HG03103 (cell line): ENCODE measurements at regions not wholly inside any gene's neighbourhood (a gene's known extent, or its start where the extent isn't known, plus 50 kb on each side); places are given as distances from the start of the nearest gene placed in this dataset.
A peak's percentile ranks its signal among the peaks of the same experiment; 100 is the strongest.

ENCODE experiments used
- ATAC-seq: cut with Tn5 transposase; IDR thresholded peaks from one replicate; pipeline ENCODE4 v1.9.1; 2021; ENCODE audit warnings: low read depth; ENCODE audit not compliant: unreplicated experiment

DNA sequence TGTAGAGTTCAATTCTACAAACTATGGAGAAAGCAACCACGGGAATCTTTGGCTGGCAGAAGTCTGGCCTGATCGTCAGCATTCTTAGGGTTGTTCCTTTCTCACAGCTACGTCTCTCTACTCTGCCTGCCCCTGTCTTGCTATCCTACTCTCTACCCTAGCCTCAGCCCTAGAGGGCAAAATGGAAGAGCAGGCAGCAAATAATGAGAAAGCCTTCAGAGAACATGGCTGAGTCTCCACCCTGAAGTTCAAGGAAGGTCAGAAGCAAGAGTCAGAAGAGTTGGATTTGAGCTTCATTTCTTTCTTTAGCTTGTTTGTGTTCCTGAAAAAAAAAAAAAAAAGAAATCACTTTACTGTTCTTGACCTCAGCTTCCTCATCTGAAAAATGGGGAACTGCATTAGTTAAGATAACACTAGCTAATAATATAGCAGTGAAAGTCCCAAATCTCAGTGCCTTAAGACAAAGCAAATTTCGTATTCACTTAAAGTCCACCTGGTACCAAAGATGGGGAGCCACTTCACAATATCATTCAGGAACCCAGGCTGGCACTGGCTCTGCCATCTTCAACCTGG lies 50.2 kb upstream of the CCND2 start:
- no peak for ATAC-seq

DNA sequence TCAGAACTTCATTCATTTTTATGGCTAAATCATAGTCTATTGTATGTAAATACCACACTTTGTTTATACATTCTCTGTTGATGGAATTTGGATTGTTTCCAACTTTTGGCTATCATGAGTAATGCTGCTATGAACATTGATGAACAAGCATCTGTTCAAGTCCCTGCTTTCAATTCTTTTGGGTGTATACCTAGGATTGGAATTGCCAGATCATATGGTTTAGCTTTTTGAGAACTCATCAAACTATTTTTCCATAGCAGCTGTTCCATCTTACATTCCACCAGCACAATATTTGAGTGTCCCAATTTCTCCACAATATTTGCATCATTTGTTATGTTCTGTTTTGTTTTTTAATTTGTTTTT lies 52.3 kb upstream of the CCND2 start:
- ATAC-seq = no peak

DNA sequence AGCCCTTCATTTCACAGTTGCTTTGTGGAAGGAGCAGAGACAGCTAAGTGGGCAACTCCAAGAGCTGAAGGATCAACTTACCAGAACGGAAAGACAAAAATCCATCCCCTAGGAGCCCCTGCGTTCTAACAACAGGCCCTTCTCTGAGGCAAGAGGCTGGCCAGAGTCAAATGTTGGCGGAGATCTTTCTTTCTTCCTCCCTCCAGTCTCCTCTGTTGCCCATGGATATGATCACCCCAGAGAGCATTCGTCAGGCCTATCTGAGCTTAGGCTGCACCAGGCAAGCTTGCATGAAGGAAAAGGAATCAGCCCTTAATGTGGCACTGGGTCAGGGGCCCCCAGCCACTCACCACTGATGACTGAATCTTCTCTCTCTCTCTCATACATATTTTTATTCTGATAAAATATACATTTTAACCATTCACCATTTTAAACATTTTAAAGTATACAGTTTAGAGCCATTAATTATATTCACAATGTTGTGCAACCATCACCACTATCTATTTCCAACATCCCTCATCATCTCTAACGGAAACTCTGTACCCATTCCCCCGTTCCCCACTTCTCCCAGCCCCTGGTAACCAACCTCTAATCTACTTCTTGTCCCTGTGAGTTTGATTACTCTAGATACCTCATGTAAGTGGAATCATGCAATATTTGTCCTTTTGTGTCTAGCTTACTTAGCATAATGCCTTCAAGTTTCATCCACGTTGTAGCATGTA lies 52.9 kb upstream of the CCND2 start:
- ATAC-seq = no peak

DNA sequence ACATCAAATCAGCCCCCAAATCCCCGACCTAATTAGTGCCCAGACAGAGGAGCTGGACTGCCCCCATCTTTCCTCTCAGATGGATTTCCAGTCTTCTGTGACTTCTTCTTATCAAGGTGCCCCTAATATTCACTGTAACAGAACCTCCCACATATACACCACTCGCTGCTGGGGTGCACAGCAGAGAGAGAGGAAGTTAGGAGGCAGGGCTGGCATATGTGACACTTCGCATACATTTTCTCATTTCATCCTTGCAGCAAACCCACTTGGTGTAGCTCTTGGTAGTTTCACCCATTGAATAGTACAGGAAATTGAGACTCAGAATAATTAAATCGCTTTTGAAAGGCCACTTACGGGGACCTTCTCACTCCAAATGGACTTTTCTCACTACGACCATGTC lies 56.5 kb upstream of the CCND2 start:
- ATAC-seq = no peak

DNA sequence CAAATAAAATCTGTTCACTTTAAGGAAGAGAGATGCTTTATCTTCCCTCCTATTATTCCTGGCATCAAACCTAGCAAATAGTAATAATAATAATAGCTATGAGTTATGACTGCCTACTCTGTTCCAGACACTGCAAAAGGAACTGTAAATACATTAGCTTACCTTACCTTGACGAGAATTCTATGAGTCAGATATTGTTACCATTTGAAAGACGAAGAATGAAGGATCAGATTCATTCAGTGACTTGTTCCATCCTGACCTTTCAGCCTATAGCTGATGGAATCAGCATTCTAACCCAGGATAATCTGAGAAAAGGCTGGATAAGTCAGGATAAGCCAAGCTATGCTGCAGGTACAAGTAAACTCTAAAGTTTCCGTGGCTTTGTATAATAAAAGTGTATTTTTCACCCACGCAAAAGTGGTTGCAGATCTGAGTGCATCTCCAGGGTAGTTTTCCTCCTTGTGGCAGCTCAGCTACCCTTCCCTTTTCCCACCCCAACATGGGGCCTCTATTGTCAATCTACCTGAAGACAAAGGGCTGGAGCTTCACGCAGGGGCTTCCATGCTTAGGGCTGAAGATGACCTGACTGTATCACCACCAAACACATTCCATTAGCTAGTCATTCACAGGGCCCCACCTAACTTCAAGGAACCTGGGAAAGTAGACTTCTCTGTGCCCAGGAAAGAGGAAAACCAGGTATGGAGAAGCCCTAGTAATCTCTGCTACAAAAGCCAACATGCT lies 57.2 kb upstream of the CCND2 start:
- no peak for ATAC-seq

DNA sequence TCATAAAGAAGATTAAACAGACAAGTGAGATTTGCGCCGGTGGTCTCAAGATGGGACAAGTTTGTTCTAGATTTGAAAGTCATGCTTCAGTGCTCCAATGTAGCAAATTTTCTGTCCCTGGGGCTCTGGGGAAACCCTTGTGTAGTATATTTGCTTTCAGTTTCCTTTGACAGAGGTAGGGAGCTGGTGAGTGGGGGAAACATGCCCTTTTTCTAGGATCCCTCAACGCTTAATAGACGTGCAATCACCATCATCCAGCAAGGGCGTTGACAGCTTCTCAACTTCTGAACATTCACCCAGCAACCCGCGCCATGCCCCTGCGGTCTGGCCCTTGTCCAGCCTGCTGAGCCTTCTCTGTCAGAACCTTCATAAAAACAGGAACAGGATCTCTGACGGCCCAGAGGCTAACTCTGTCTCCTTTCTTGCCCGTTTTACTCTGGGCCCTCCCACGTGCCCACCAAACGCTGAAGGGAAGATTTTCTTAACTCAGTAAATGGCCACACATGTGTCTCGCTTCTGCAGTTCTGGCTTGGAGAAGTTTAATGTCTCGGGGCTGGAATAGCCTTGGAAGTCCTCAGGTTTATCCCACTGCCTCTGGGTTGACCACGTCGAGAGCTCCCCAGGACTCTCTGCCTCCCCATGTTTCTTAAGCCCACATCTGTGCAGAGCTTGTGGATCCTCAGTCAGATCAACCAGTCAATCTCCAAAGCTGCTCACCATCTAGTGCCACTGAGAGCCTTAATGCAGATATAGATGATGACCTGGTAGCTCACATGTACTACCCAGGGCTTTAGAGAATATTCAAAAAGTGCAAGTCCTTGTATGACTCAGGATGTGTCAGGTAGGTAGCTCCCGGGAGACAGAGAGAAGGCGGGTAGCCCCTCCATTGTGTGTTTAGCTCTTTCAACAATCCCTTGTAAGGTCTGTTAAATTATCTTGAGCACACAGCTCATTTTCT lies 58.1 kb upstream of the CCND2 start:
- peak; percentile 55 for ATAC-seq

DNA sequence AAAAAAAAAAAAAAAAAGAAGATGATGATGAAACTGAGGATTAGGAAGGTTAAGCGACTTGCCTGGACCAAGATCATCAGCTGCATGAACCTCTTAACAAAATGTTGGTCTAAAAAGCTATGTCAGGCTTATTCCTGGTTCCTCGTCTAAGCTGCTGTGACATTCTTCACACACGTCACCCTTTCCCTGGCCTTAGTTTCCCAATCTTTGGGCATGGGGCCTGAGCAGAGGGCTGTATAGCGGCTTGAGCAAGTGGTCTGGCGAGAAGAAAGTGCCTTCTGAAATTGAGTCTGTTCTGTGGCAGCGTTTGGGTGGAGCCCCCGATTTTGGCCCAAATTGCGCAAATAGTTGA lies 58.7 kb upstream of the CCND2 start:
- ATAC-seq = no peak

DNA sequence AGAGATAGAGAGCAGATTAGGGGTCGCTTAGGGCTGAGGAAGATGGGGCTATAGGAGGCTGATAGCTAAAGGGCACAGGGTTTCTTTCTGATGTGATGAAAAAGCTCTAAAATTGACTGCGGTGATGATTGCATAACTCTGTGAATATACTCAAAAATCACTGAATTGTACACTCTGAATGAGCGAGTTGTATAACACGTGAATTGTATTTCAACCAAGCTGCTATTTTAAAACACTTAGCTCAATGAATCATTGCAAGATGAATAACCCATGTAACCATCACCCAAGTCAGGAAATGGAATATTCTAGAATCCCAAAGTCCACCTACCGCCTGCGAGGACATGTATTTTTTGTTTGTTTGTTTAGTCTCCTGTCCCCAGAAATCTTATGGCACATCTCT lies 60.1 kb upstream of the CCND2 start:
- no peak for ATAC-seq

DNA sequence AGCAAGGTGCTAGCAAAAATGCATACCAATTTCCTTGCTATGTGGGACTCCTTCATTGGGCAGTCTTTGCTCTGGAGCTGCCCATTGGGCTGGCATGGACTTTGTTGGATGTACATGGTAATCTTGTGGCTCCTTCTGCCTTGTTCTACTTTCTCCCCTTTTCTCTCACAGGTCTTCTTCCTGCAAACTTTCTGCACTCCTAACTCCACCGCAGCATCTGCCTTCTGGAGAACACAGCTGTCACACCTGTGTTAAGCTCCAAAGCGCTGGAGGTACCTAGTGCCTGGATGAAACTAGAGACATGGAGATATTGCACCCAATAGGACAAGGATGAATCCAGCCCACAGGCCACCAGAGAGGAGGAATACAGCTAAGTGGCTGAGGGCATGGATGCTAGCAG lies 60.7 kb upstream of the CCND2 start:
- no peak for ATAC-seq

DNA sequence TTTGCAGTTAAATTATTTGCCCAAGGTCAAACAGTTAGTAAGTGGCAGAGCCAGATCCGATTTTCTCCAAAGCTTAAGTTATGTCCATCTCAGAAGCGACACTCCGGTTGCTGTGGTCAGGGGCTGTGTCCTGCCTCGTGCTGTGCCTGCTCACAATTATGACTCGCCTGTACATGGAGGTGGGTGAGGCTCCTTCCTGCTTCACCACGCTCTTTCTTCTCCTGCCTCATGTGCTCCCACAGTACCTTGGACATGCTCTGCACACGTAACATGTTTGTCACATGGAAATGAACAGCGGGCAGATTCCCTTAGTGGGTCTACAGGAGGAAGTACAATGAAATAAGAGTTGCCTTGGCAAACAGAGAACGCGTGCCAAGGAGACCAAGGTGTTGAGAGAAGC lies 62.2 kb upstream of the CCND2 start:
- no peak for ATAC-seq

DNA sequence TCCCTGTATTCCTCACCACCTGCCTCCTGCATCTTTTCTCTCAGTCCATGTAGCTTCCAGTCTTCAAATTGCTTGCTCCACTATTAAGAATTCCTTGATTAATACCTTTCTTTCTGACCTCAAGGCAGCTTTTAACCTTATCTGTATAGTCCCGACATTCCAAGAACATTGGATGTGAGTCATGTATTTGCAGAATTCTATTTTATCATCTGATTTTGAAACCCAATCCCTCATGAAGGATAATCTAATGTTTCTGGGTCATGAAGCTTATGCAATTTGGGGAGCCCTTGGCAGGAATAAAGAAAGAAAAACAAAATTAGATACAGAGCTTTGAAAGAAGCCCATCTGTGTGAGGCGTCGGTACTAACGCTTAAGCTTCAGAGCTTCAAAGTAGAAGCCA lies 63.4 kb upstream of the CCND2 start:
- no peak for ATAC-seq

DNA sequence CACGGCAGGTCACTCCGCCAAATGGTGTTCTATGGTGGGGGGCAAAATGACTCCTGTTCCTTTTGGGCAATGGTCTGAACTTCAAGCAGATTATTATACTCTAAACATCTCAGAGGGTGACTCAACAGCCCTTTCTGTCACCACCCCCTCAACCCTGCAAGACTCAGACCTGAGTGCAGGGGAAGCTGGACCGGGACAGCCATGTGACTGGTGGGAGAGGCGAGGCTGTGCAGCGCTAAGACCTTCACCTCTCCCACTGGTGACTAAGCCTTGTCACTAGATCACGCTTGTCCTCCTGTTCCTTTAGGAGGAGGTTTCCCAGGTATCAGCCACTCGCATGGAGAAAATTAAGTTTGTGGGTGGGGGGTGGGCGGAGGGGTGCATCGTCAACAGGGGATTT lies 67.1 kb upstream of the CCND2 start:
- ATAC-seq = no peak

DNA sequence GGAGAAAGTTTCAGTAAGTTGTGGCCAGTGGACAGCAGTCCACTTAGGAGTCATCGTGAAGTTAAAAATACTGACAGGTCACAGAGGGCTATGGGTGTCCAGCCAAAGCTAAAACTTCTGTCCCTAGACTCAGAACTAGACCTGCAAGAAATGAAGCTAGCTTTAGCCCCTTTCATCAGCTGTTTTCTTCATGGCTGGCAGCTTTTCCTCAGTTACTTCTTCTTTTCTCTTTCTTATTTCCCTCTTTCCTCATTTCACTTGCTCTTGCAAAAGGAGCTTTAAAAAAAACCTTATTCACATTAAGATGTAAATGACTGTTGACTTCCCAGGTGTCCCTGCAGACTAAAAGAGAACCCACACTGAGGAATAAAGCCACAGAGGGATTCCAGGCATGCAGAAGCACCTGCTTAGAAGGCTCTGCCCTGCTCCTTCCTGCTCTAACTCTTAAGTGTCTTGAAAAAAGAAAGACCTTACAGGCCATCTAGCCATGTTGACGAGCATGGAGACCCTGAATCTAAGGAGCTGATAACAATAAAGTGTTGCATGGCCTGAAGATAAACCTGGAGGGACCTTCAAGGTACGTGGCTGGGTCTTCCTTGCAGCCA lies 69.7 kb upstream of the CCND2 start:
- ATAC-seq = no peak

DNA sequence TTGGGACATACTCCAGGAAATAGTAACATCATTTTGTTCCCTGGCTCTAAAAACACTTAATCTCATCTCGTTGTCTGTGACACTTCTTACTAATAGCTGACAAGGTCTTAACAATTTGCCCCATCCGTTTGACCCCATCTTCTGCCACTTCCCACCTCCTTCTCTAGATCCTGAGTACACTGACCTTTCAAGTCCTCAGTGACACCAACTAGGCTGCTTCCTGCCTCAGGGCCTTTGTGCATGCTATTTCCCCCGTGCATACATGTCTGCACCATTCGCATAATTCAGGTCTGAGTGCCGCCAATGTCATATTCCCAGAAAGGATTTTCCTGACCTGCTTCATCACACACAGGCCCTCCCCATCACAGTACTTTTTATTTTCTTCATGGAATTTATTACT lies 70.6 kb upstream of the CCND2 start:
- no peak for ATAC-seq

DNA sequence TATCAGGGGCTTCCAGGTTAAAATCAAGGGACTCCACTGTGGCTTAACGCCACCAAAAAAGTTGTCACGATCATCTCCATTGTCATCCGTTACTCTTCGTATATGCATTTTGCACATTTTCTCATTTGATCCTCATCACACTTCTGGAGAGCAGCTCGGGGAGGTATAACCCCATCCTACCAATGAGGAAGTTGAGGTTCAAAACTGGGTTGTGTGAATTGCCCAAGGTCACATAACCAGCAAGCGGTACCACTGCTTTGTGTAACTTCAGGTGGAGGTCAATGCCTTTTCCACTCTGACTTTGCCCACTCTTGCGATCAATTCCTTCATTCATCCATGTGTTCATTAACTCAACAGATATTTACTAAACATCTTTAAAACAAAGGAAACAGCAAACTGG lies 71.1 kb upstream of the CCND2 start:
- no peak for ATAC-seq

DNA sequence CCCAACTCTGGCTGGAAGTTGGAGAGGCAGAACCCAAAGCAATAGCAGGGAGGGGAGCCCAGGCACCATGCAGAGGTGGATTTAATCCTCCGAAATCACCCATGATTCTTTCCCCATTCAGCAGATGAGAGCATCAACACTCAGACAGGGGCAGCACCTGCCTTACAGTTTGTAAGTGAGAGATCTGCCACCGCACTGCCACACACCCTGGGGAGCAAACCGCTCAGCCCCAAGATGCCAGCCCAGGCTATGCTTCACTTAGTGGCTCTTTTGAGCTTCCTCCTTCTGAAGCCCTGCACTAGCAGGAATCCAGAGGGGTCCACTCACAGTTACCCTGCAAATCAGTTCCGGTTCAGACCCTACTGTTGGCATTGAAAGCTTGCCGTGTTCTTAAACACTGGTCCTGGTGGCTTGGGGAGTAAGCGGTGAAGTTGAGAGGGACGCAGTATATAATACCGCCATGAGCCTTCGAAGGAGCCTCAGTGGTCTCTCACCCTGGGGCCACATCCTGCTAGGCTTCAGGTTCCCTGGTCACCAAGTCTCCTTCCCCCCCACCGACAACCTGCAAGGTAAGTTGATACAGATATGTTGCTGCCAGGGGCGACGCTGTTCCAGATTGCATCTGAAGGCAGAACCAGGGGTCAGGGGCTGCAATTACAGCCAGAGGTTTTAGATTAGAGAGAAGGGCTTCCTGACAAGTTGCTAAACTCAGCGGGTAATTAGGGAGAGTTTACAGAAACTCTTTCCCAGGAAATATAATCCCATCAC lies 72.0 kb upstream of the CCND2 start:
- no peak for ATAC-seq

DNA sequence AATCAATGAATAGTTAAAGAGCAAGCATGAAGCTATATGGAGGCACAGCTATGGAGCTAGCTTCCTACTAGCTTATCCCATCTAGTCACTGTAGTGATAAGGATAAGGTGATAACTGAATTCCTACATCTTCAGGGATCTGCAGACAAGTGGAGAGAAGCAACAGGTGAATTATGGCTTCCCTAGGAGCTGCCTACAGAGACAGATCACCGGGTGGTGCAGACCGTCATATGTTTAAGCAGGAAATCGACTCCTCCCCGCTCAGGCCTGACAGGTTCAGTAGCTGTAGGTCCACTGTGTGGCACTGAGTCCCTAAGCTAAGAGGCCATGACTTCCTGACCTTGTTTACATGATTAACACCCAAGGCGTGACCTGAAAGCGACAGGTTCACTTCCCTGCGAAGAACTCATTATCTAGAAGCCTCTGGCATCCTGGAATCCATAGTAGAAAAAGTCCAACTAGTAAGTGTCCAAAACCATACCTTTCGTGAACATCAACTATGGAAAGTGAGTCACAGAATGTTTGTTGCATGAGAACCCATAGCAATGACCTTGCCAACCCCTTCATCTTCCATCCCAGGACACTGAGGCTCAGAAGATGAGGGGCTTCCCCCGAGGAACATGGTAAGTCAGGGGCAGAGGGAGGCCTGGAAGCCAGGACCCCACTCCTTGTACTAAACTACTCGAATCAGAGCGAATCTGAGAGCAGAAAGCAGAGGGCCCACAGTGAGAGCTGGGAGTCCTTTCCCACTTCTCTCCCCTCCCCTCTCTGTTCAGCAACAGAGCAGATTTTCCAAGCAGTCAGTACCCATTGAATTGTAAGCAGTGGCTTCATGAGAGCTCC lies 75.4 kb upstream of the CCND2 start:
- ATAC-seq = no peak

DNA sequence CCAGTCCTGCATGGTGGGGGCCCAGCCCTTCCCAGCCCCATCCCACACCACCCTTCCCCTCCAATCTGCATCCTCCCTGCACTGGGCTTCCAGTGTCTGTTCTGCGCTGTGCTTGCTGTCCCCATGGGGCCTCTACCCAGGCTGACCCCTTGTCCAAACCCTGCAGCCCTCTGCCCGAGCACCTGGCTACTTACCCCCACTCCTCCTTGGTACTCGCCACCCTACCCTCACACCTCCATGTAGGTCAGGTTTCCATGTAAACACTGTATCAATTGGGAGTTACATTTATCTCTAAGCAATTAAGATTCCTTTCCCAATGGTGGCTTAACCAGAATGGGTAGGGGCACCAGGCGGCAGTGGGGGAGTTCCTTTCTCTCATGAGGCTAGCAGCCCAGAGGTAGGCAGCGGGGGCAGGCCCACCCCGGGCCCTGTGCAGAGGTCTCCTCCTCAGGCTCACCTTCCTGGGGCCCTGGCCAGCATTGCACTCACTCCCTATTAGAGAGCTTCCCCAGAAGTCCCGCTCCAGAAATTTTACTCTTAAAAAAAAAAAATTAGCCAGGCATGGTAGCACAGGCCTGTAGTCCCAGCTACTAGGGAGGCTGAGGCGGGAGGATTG lies 76.6 kb upstream of the CCND2 start:
- no peak for ATAC-seq

DNA sequence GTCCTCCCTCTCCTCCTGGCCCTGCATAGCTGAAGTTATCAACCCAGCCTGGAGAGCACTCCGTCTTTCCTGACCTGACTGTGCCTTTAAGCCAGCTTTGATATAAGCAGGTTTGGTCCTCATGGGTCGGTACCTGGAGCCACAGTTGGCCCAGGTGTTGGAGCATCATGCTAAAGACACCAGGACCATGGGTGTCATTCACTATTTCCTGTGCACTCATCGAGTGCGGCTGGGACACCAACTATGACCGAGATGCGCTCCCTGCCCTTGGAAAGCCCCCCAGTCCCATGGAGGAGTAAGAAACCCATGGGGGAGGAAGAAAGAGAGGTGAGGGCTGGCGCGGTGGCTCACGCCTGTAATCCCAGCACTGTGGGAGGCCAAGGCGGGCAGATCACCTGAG lies 78.9 kb upstream of the CCND2 start:
- ATAC-seq = no peak
